ENCODE measurements at regions not wholly inside any gene's neighbourhood (a gene's known extent, or its start where the extent isn't known, plus 50 kb on each side); places are given as distances from the start of the nearest gene placed in this dataset.

GRCh38 chr2:225340923-225341322 is 58.6 kb upstream of the NYAP2 start:
- DNase-seq (ENCODE audit: low read depth), result no peak

DNA sequence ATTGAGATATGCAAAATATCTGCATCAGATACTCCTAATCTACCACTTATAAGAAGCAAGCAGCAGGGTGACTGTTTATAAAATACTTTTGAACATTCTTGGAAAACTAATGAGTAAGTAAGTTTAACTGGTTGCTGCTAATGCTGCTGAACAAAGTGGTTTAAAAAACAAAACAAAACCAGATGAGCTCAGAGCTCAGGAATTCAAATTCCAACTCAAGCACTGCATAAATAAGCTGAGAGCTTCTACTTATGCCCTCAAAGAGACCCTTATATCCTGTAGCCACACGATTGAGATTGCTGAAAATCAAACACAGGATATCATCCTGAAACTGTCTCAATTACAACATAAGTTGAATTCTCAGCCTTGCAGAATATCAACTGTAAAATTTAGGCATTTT is 62.3 kb upstream of the NYAP2 start:
- no peak for DNase-seq (ENCODE audit: low read depth)

GRCh38 chr2:225334514-225334913 is 65.0 kb upstream of the NYAP2 start:
- DNase-seq (ENCODE audit: low read depth), result no peak

DNA sequence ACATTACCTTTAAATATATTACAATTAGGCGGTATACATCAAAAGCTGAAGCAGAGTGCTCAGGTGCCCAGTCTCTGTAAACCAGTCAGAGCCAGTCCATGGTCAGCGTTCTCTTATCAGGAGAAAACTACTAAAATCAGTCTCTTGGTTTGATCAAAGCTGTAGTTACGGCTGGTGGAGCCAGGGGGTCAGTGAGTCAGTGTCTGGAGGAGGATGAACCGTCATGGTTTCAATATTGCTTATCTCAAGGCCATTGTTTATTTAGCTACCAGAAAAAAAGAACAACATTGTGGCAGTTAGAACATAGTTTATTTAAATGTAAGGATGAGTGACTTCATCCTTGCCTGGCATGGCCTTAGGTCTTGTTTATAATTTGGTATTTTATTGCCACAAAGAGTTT is 71.3 kb upstream of the NYAP2 start:
- DNase-seq (ENCODE audit: low read depth), result no peak

GRCh38 chr2:225326969-225327368 is 72.5 kb upstream of the NYAP2 start:
- DNase-seq (ENCODE audit: low read depth), result no peak

- DNase-seq (ENCODE audit: low read depth), result no peak
Measured at GRCh38 chr2:225319872-225320271, 79.6 kb upstream of the NYAP2 start.

- no peak for DNase-seq (ENCODE audit: low read depth)
Measured at GRCh38 chr2:225318440-225318839, 81.1 kb upstream of the NYAP2 start.

DNA sequence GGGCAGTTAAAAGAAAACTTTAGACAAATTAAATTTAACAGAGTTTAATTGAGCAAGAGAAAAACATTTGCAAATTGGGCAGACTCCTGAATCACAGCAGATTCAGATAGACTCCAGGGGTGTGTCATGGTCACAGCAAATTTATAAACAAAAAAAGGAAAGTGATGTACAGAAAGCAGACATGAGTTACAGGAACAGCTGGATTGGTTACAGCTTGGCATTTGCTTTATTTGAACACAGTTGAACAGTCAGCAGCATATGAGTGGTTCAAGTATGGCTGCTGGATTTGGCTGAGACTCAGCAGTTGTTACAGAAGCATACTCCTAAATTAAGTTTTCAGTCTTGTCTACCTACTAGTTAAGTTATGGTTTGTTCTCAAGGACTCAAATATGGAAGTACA is 82.3 kb upstream of the NYAP2 start:
- DNase-seq (ENCODE audit: low read depth), result no peak

DNA sequence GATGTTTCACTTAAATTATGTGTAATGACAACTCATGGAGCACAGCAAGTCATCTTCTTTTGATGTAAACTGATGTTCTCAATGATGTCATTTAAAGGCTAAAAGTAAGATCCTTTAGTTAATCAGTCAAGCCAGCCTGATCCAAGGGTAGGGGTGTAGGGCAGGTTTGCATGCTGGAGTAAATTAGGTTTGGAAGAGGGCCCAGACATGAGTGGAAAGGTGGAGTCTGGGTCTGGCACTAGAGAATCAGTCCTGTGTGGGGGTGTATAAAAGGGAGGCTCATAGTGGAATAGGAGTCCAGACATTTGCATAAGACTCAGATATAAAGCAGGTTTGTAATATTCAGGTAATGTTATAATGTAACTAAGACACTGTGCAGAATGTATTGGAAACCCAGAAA is 88.8 kb upstream of the NYAP2 start:
- DNase-seq (ENCODE audit: low read depth), result no peak

- DNase-seq (ENCODE audit: low read depth), result no peak
Measured at GRCh38 chr2:225309516-225309915, 90.0 kb upstream of the NYAP2 start.

GRCh38 chr2:225296951-225297350 is 102.6 kb upstream of the NYAP2 start:
- no peak for DNase-seq (ENCODE audit: low read depth)

DNA sequence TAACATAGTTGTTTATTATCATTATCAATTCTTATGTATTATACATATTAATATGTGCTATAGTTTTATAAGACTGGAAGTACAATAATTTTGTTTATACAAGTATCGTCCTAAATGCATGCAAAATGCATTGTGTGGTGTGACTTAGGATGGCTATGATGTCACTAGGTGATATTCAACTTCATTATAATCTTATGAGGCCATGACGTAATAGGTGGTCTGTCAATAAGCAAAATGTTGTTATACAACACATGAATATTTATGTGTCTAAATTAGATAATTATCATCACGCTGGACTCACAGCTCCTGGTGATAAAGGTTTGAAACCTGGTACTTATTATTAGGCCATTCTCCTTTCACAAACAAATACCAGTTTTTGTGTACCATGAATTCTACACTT is 104.4 kb upstream of the NYAP2 start:
- DNase-seq (ENCODE audit: low read depth), result no peak

- no peak for DNase-seq (ENCODE audit: low read depth)
Measured at GRCh38 chr2:225293638-225294037, 105.9 kb upstream of the NYAP2 start.

DNA sequence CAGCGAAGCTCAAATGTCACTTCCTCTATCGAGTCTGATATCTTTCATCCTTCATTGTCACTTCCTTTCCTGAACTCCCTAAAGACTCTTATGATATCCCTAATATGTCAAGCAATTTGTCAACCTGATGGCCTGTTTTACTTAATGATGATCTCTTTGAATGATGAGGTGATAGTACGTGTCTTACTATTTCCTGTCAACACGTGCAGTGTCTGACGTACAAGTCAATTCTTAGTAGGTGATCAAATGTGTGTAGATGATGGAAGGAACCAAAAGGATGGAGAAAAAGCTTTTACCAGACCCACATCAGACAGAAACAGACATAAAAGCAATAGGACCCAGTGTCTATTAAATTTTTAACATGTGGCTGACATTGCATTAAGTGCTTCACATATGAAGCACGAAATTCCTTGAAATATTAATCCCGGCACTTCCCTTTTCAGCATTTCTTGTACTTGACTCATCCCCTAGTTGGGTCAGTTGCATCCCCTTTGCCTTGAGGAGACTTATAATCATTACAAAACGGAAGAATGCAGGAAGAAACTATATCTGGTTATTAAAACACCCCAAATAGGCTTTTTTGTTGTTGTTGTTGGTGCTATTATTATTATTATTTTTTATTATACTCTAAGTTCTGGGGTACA is 108.6 kb upstream of the NYAP2 start:
- no peak for DNase-seq (ENCODE audit: low read depth)

DNA sequence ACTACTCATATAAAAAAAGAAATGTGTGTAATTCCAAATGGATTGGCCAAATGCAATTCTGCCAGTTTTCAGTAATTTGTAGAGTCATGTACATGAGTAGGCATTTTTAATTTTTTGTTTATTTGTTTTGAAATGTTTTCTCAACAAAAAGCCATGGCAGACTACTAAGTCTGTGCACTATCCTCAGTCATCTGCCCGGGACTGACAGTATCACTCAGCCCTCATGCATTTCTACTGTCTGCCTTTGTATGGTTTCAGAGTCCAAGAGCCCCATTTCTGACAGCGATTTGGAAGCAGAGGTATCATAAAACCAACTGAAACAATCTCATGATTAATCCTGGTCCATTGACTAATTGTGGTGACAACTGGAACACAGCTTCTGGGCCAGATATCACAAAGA is 109.9 kb upstream of the NYAP2 start:
- no peak for DNase-seq (ENCODE audit: low read depth)

GRCh38 chr2:225288986-225289385 is 110.5 kb upstream of the NYAP2 start:
- DNase-seq (ENCODE audit: low read depth), result no peak

DNA sequence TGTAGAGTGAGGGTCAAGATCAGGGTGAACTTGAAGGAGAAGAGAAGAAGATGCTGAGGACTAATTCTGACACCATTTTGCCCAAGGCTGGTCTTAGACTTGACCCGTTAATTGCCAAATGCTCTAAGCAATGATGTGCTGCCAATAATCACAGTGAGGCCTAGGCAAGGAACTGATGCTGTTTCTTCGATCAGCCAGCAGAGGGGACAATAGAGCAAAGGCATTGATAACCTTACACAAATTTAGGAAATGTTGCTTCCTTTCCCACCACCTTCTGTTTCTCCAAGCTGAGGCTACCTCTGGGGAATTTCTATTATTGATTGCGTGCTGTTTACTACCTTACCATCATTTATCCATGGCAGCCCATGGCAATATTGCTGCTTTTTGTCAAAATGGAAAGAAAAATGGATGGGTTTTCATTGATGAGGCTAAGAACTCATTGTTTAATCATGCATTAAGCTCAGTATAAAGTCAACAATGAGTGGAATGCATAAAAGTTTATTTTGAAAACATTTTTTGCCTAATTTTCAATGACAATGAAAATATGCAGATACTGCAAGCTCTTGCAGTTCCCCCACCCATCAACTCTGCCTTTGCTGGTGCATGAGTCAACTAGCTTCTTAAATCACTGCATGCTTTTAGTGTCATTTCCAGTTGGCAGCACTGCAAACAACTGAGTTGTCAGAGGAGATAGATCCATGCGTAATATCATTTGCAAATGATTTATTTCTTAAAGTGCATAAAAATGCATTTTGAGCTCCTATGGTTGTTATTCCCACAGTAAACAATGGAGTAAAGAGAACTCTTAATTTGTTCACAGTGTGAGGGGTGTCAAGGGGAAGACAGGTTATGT is 116.4 kb upstream of the NYAP2 start:
- DNase-seq (ENCODE audit: low read depth), result peak; percentile 2

DNA sequence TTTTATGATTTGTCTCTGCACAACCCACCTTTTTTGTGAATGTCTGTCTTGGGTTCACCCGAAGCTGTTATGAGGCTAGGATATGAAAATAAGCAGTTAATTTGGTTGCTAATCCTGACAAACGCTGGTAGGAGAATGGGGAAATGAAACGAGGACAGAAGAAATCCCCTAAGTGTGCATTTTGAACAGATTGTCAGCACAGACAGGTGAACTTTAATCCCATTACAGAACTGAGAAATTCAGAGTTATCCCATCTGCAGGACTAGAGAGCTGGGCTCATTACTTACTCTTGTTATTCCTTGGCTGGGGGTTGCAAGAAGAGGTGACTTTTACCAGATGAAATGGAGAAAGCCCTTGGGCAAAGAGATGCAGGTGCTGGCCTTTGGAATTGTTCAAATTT is 123.3 kb upstream of the NYAP2 start:
- DNase-seq (ENCODE audit: low read depth), result no peak

DNA sequence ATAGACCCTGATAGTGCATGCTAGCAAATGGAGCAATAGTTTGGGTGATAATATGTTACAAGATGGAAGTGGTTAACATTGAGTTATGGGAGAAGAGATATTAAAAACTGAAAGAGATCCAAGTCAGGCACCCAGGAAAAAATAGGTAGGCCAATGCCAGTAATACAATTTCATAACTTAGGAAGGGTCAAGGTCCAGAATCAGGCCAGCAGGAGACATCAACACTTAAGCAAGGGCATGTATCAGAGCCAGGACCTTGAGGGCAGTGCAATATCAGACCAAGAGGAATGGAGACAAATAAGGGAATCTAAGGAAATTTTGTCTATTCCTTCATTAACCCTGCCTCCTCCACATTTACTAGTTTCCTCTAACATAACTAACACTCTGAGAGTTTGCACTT is 124.1 kb upstream of the NYAP2 start:
- no peak for DNase-seq (ENCODE audit: low read depth)

GRCh38 chr2:225274751-225275150 is 124.8 kb upstream of the NYAP2 start:
- no peak for DNase-seq (ENCODE audit: low read depth)

DNA sequence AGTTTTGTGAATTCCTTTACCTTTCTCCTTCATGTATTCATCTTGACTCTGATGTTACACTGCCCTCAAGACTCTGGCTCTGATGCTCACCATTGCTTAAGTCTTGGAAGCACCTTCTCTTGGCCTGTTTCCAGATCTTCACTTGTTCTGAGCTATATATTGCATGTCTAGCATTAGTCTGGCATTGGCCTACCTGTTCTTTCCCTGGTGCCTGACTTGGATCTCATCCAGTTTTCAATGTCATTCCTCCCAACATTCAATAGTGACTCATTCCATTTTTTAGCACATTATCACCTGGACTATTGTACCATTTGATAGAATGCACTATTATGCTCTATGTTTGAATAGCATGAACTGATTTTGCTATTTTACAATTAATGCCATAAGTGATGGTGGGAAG is 127.3 kb upstream of the NYAP2 start:
- no peak for DNase-seq (ENCODE audit: low read depth)

- no peak for DNase-seq (ENCODE audit: low read depth)
Measured at GRCh38 chr2:225270861-225271260, 128.6 kb upstream of the NYAP2 start.

DNA sequence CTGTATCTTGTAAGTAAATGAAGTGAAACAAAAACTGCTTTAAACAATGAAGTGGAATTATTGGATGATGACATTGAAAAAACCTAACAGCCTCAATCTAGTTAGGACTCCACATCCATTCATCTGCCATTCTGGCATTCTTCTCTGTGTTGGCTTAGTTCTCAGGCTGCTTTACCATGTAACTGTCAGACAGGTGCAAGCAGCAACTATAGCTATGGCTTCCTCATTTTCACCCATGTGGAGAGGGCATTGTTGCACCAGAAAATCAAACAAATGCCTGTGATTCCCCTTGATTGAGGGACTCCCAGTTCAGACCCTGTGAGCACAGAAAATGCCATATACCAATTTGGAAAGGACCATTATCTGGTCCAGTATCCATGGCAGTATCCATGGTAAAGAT is 129.5 kb upstream of the NYAP2 start:
- DNase-seq (ENCODE audit: low read depth), result no peak

- no peak for DNase-seq (ENCODE audit: low read depth)
Measured at GRCh38 chr2:225254363-225254762, 145.1 kb upstream of the NYAP2 start.

Measured in activated T-cell treated with anti-CD3 and anti-CD28 coated beads for 24 hours (primary cell).